WTC11 (cell line): ENCODE measurements at regions not wholly inside any gene's neighbourhood (a gene's known extent, or its start where the extent isn't known, plus 50 kb on each side); places are given as distances from the start of the nearest gene placed in this dataset.

ENCODE experiments used
- ATAC-seq: fragments of 200-7000 bp; cut with Tn5 transposase; 2 replicates; pipeline ENCODE4 v1.10.0; 2021; ENCODE audit warnings: mild to moderate bottlenecking, moderate library complexity
- CTCF ChIA-PET: fragments of 300-600 bp; sonication (Branson Sonifier 250); formaldehyde crosslinking; loops from one replicate; lab custom pipeline; 2021; ENCODE audit warnings: antibody characterized with exemption; lab: Charles Lee
- POLR2A ChIA-PET: fragments of 350-600 bp; sonication (Branson Sonifier 250); formaldehyde crosslinking; loops from one replicate; lab custom pipeline; 2021; ENCODE audit warnings: antibody characterized with exemption; lab: Charles Lee
- DNase-seq: peaks from one replicate; pipeline ENCODE4 v3.0.0; 2021; ENCODE audit warnings: low spot score
- H3K27ac Mint-ChIP-seq: 2 replicates; pipeline ENCODE4 v1.8.0; 2021; ENCODE audit warnings: mixed read lengths
- H3K27me3 Mint-ChIP-seq: 2 replicates; pipeline ENCODE4 v1.8.0; 2021; ENCODE audit warnings: low read depth, mild to moderate bottlenecking, moderate library complexity, mixed read lengths
- H3K36me3 Mint-ChIP-seq: 2 replicates; pipeline ENCODE4 v1.8.0; 2021; ENCODE audit warnings: mixed read lengths
- H3K4me1 Mint-ChIP-seq: 2 replicates; pipeline ENCODE4 v1.8.0; 2022; ENCODE audit warnings: mixed read lengths
- H3K4me3 Mint-ChIP-seq: 2 replicates; pipeline ENCODE4 v1.8.0; 2021; ENCODE audit warnings: mild to moderate bottlenecking, moderate library complexity, mixed read lengths
- H3K9me3 Mint-ChIP-seq: 2 replicates; pipeline ENCODE4 v1.8.0; 2021; ENCODE audit warnings: mixed read lengths
- ARID4B ChIP-seq: sonication (generic); formaldehyde crosslinking; IDR thresholded peaks from 2 replicates; pipeline ENCODE4 v1.8.0; 2023; ENCODE audit warnings: missing genetic modification reagents, mild to moderate bottlenecking, borderline replicate concordance
- GRHL2 ChIP-seq: fragments of 250-450 bp; sonication (Bioruptor Pico); IDR thresholded peaks from 2 replicates; pipeline ENCODE4 v1.8.0; 2022; ENCODE audit warnings: mild to moderate bottlenecking, moderate library complexity; ENCODE audit not compliant: insufficient replicate concordance, severe bottlenecking
- MAX ChIP-seq: sonication (generic); formaldehyde crosslinking; IDR thresholded peaks from 2 replicates; pipeline ENCODE4 v1.8.0; 2022; ENCODE audit warnings: mild to moderate bottlenecking, missing genetic modification reagents
- NR3C1 ChIP-seq: sonication (generic); formaldehyde crosslinking; conservative IDR thresholded peaks from 2 replicates; pipeline ENCODE4 v1.8.1; 2023; ENCODE audit warnings: low read depth, mild to moderate bottlenecking, missing genetic modification reagents
- SOX15 ChIP-seq: fragments of 250-450 bp; sonication (Bioruptor Pico); IDR thresholded peaks from 2 replicates; pipeline ENCODE4 v1.9.0; 2021; ENCODE audit warnings: mild to moderate bottlenecking
- TP53 ChIP-seq: sonication (generic); formaldehyde crosslinking; IDR thresholded peaks from 2 replicates; pipeline ENCODE4 v1.8.1; 2023; ENCODE audit warnings: mild to moderate bottlenecking, missing genetic modification reagents
- ZNF138 ChIP-seq: sonication (generic); formaldehyde crosslinking; conservative IDR thresholded peaks from 2 replicates; pipeline ENCODE4 v1.8.1; 2022; ENCODE audit warnings: mild to moderate bottlenecking, moderate library complexity, missing genetic modification reagents
- ZNF281 ChIP-seq: sonication (generic); formaldehyde crosslinking; IDR thresholded peaks from 2 replicates; pipeline ENCODE4 v1.8.0; 2023; ENCODE audit warnings: mild to moderate bottlenecking, missing genetic modification reagents
- ZNF317 ChIP-seq: sonication (generic); formaldehyde crosslinking; IDR thresholded peaks from 2 replicates; pipeline ENCODE4 v1.8.1; 2023; ENCODE audit warnings: low read depth, mild to moderate bottlenecking, moderate library complexity, missing genetic modification reagents, borderline replicate concordance
- ZNF532 ChIP-seq: fragments of 250-450 bp; sonication (Bioruptor Pico); IDR thresholded peaks from 2 replicates; pipeline ENCODE4 v1.9.0; 2021; ENCODE audit warnings: mild to moderate bottlenecking, borderline replicate concordance
- ZNF671 ChIP-seq: fragments of 250-450 bp; sonication (Bioruptor Pico); IDR thresholded peaks from 2 replicates; pipeline ENCODE4 v1.8.0; 2021; ENCODE audit warnings: mild to moderate bottlenecking

GRCh38 chr4:3660086-3660927 lies 105.9 kb upstream of the ADRA2C start:
- Mint-ChIP-seq H3K27ac (no peak overlapping the region), H3K27me3 (no peaks in the 10 kb centered on the region), H3K9me3 (no peaks in the 10 kb centered on the region), H3K36me3 (no peaks in the 10 kb centered on the region), H3K4me1 (peaks cover 17% of the 10 kb centered on the region)
- POLR2A ChIA-PET: no interaction called here
- no peak for ATAC-seq
- TF ChIP-seq ZNF281 (CRISPR knock-in tag) (no peak), ZNF138 (no peak), TP53 (no peak), ARID4B (no peak), GRHL2 (CRISPR knock-in tag) (no peak), ZNF532 (CRISPR knock-in tag) (no peak), MAX (CRISPR knock-in tag) (no peak)
- TF ChIP-seq, all 79 proteins: peak for 0
- no peak overlapping the region for H3K4me3 Mint-ChIP-seq
- no peak for DNase-seq
- CTCF ChIA-PET: interaction anchor here (0.6 to 1.2 kb wide), 3 partner anchors 124 to 431 kb away, joined by 3 read pairs; no protein-coding TSS in a partner anchor

GRCh38 chr4:3659131-3659530 lies 107.1 kb upstream of the ADRA2C start:
- no peaks in the 10 kb centered on the region for H3K27me3 Mint-ChIP-seq
- POLR2A ChIA-PET: no interaction called here
- peaks cover 17% of the 10 kb centered on the region for H3K4me1 Mint-ChIP-seq
- H3K36me3 Mint-ChIP-seq: no peaks in the 10 kb centered on the region
- CTCF ChIA-PET: interaction anchor here (0.7 kb wide), 1 partner anchor 88 kb away, joined by 3 read pairs; no protein-coding TSS in a partner anchor
- H3K9me3 Mint-ChIP-seq: no peaks in the 10 kb centered on the region
- no peak for TF ChIP-seq SOX15 (CRISPR knock-in tag)
- TF ChIP-seq ZNF671 (CRISPR knock-in tag): no peak
- no peak for TF ChIP-seq NR3C1 (CRISPR knock-in tag)
- TF ChIP-seq ZNF317 (CRISPR knock-in tag): no peak
- no peak overlapping the region for H3K27ac Mint-ChIP-seq
- H3K4me3 Mint-ChIP-seq: no peak overlapping the region
- DNase-seq (no peak), ATAC-seq (no peak)
